SK-N-MC (cell line): ENCODE measurements at regions not wholly inside any gene's neighbourhood (a gene's known extent, or its start where the extent isn't known, plus 50 kb on each side); places are given as distances from the start of the nearest gene placed in this dataset.

ENCODE experiments used
- EZH2 ChIP-seq: fragments of 200-600 bp; sonication (generic); IDR thresholded peaks from one replicate; pipeline ENCODE4 v1.6.1; 2017; ENCODE audit warnings: antibody characterized with exemption
- FOXP2 ChIP-seq: optimal IDR thresholded peaks from 2 replicates; pipeline ENCODE3; 2011; ENCODE audit warnings: mild to moderate bottlenecking, moderate library complexity; ENCODE audit not compliant: insufficient read depth; ENCODE audit errors: extremely low read length, control extremely low read depth
- POLR2AphosphoS5 ChIP-seq: IDR thresholded peaks from 2 replicates; pipeline ENCODE4 v1.6.1; 2012; ENCODE audit warnings: mild to moderate bottlenecking, low read depth, low read length, borderline replicate concordance

DNA sequence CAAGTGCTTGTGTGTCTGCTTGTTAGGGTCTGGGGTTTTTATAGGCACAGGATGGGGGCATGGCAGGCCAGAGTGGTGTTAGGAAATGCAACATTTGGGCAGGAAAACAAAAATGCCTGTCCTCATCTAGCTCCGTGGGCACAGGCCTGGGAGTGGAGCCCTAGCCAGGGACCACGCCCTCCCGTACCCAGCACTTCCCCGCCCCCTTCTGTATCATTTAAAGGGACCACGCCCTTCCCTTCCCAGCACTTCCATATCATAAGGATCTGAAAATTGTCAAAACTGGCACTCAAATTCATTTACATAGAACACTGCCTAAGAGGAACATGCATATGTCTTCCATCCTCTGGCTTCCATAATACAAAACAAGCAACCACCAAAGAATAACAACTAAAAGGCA is 185.8 kb downstream of the B3GLCT start:
- TF ChIP-seq POLR2AphosphoS5: no peak
- TF ChIP-seq EZH2: no peak
- TF ChIP-seq FOXP2: no peak
